Glutamatergic neuron (in vitro differentiated cells): ENCODE measurements at regions not wholly inside any gene's neighbourhood (a gene's known extent, or its start where the extent isn't known, plus 50 kb on each side); places are given as distances from the start of the nearest gene placed in this dataset.

Source experiments
- DNase-seq: peaks from one replicate; pipeline ENCODE4 v3.0.0; 2022
- H3K27ac Mint-ChIP-seq: one replicate; pipeline ENCODE4 v1.8.0; 2020; ENCODE audit warnings: mild to moderate bottlenecking, mixed read lengths, inconsistent platforms; ENCODE audit not compliant: unreplicated experiment
- H3K27me3 Mint-ChIP-seq: one replicate; pipeline ENCODE4 v1.8.0; 2020; ENCODE audit warnings: mild to moderate bottlenecking, moderate library complexity, mixed read lengths, inconsistent platforms; ENCODE audit not compliant: unreplicated experiment
- H3K36me3 Mint-ChIP-seq: one replicate; pipeline ENCODE4 v1.8.0; 2020; ENCODE audit warnings: mild to moderate bottlenecking, mixed read lengths, inconsistent platforms; ENCODE audit not compliant: unreplicated experiment
- H3K4me1 Mint-ChIP-seq: one replicate; pipeline ENCODE4 v1.8.0; 2020; ENCODE audit warnings: mild to moderate bottlenecking, low read depth, mixed read lengths, inconsistent platforms; ENCODE audit not compliant: unreplicated experiment
- H3K4me3 Mint-ChIP-seq: one replicate; pipeline ENCODE4 v1.8.0; 2020; ENCODE audit warnings: mild to moderate bottlenecking, mixed read lengths, inconsistent platforms; ENCODE audit not compliant: unreplicated experiment
- H3K9me3 Mint-ChIP-seq: one replicate; pipeline ENCODE4 v1.8.0; 2020; ENCODE audit warnings: mild to moderate bottlenecking, moderate library complexity, mixed read lengths, inconsistent platforms; ENCODE audit not compliant: unreplicated experiment
- TF ChIP-seq, protein P1 (sequence below): fragments of 200-600 bp; sonication (generic); IDR thresholded peaks from one replicate; pipeline ENCODE4 v1.5.0; 2021; ENCODE audit not compliant: partially characterized antibody, unreplicated experiment

DNA sequence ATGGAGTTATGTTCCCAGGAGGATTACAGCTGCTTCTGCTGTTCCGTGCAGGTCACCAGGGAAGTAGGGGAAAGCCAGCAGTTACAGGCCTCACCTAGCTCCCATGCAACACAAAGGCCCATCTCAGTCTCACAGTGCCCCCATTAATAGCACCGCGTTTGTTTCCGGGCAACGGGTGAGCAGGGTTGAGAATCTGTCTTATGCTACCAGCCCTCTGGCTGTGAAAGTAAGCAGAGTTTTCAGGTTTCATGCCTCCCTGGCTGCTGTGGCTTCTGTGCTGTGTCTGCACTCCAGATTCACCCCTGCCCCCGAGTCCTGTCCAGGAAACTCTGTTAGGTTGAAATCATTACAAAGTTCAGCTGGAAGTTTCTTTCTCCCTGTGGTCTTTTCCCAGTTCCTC lies 254.4 kb upstream of the GPR149 start:
- H3K27me3 Mint-ChIP-seq: peaks cover 3% of the 10 kb centered on the region
- TF ChIP-seq, protein P1, sequence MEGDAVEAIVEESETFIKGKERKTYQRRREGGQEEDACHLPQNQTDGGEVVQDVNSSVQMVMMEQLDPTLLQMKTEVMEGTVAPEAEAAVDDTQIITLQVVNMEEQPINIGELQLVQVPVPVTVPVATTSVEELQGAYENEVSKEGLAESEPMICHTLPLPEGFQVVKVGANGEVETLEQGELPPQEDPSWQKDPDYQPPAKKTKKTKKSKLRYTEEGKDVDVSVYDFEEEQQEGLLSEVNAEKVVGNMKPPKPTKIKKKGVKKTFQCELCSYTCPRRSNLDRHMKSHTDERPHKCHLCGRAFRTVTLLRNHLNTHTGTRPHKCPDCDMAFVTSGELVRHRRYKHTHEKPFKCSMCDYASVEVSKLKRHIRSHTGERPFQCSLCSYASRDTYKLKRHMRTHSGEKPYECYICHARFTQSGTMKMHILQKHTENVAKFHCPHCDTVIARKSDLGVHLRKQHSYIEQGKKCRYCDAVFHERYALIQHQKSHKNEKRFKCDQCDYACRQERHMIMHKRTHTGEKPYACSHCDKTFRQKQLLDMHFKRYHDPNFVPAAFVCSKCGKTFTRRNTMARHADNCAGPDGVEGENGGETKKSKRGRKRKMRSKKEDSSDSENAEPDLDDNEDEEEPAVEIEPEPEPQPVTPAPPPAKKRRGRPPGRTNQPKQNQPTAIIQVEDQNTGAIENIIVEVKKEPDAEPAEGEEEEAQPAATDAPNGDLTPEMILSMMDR: no peak
- H3K36me3 Mint-ChIP-seq: peaks cover 14% of the 10 kb centered on the region
- no peak overlapping the region for H3K27ac Mint-ChIP-seq
- no peak overlapping the region for H3K4me3 Mint-ChIP-seq
- DNase-seq: peak; percentile 17
- H3K4me1 Mint-ChIP-seq: peaks cover 9% of the 10 kb centered on the region
- peaks cover 6% of the 10 kb centered on the region for H3K9me3 Mint-ChIP-seq

DNA sequence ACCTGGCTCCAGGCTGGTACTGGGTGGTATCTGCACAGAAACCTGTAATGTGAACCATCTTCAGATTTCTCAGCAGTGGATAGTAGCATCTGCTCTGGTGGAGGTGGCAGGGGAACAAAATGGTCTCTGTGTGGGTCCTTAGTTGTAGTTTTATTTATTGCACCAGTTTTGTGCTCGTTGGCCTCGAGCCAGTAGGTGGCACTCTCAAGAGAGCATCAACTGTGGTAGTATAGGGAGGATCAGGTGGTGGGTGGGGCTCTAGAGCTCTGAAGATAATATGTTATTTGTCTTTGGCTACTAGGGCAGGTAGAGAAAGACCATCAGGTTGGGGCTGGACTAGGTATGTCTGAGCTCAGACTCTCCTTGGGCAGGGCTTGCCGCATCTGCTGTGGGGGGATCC lies 254.0 kb upstream of the GPR149 start:
- peaks cover 14% of the 10 kb centered on the region for H3K36me3 Mint-ChIP-seq
- no peak overlapping the region for H3K27ac Mint-ChIP-seq
- TF ChIP-seq, protein P1: no peak
- peaks cover 6% of the 10 kb centered on the region for H3K9me3 Mint-ChIP-seq
- peaks cover 10% of the 10 kb centered on the region for H3K4me1 Mint-ChIP-seq
- no peak overlapping the region for H3K4me3 Mint-ChIP-seq
- peaks cover 3% of the 10 kb centered on the region for H3K27me3 Mint-ChIP-seq
- DNase-seq: no peak

DNA sequence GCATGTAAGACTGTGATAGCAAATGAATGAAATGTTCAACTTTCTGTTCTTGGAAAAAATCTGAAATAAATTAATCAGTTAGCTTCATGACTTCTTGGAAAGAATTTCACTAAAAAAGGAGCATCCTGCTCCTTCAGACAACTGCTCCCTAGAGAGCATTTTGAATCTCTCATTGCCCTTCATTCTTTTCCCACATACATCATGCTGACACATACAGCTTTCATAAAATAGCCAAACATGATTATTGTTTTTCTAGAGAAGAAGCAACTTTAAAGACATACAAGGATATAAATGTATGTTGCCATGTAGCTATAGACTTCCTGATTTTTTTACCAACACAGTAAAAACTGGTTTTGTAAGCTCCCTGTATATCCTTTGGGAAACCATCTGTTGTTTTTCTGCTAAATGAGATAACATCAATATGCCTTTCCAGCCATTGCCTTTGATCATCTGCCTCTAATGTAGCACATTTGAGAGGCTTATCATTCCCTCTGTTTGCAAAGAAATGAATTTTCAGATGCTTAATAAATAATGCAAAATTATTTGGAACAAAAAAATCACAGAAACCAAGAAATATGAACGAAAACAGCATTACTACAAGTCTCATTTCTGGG lies 248.2 kb upstream of the GPR149 start:
- Mint-ChIP-seq H3K27me3 (peaks cover 3% of the 10 kb centered on the region), H3K4me1 (peaks cover 33% of the 10 kb centered on the region), H3K9me3 (peaks cover 2% of the 10 kb centered on the region), H3K36me3 (peaks cover 5% of the 10 kb centered on the region), H3K4me3 (peak overlapping the region; percentile 72), H3K27ac (peak overlapping the region; percentile 91)
- no peak for DNase-seq
- TF ChIP-seq, protein P1: no peak

DNA sequence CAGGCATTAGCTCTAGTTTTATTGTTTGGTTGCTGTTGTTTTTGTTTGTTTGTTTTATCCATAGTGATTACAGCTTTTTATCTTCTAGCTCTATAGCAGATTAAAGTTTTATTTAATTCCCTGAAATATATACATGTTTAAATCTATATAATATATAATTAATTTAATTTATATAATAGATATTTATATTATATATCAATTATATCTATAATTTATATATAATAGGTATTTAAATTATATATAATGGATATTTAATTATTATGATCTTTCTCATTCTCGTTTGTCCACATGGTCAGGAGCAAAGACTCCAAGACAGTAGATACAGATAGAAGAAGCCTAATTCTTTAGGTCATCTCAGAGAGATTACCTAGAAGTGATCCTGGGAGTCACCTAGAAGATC lies 238.8 kb upstream of the GPR149 start:
- TF ChIP-seq, protein P1: no peak
- Mint-ChIP-seq H3K36me3 (no peaks in the 10 kb centered on the region), H3K4me1 (peaks cover 7% of the 10 kb centered on the region), H3K27me3 (no peaks in the 10 kb centered on the region), H3K27ac (no peak overlapping the region), H3K9me3 (peaks cover 2% of the 10 kb centered on the region), H3K4me3 (no peak overlapping the region)
- no peak for DNase-seq

DNA sequence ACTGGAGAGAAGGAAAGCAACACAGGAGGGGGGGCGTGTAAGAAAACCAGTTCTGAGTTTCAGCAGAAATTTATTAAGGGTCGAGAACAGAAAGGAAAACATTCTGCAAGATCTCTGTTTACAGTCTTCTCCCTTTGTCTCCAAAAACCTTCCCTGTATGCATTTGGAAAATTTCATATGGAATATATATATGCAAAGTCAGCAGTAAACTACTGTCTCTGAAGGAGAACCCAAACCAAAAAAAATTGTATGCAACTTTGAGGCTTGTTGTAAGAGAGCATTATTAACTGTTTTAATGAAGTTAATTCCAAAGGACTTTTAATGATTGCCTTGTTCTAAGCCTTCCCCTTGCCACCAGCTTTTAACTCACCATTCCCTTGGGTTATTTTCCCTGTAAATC lies 238.2 kb upstream of the GPR149 start:
- H3K9me3 Mint-ChIP-seq: peaks cover 2% of the 10 kb centered on the region
- DNase-seq: no peak
- no peaks in the 10 kb centered on the region for H3K36me3 Mint-ChIP-seq
- H3K4me1 Mint-ChIP-seq: peaks cover 7% of the 10 kb centered on the region
- no peaks in the 10 kb centered on the region for H3K27me3 Mint-ChIP-seq
- H3K27ac Mint-ChIP-seq: no peak overlapping the region
- TF ChIP-seq, protein P1: no peak
- H3K4me3 Mint-ChIP-seq: no peak overlapping the region
